Lower leg skin (tissue), 4 donors: ENCODE measurements at regions not wholly inside any gene's neighbourhood (a gene's known extent, or its start where the extent isn't known, plus 50 kb on each side); places are given as distances from the start of the nearest gene placed in this dataset.
A peak's percentile ranks its signal among the peaks of the same experiment; 100 is the strongest.

Experiments
- DNase-seq, 2 donors: peaks; one replicate each; pipeline ENCODE4 v3.0.0-alpha.2; 2019; ENCODE audit warnings: low spot score in 2 of 2
- H3K4me3 ChIP-seq: fragments of 200-600 bp; sonication (generic); 2 replicates; pipeline ENCODE4 v1.5.1; 2017; ENCODE audit warnings: mild to moderate bottlenecking, low read depth; ENCODE audit not compliant: poor library complexity, severe bottlenecking
- CTCF ChIP-seq, 3 donors: fragments of 450-650 bp; IDR thresholded peaks; one replicate each; pipeline ENCODE4 v1.5.1; 2016; ENCODE audit warnings: antibody characterized with exemption in 3 of 3, mild to moderate bottlenecking in 3 of 3, moderate library complexity in 2 of 3
- POLR2A ChIP-seq, 2 donors: fragments of 450-650 bp; IDR thresholded peaks; one replicate each; pipeline ENCODE4 v1.6.1; 2016 to 2017; ENCODE audit warnings: antibody characterized with exemption in 2 of 2, mild to moderate bottlenecking in 1 of 2, moderate library complexity in 1 of 2
- WGBS, 2 donors: methylation state at CpG; one replicate each; pipeline ENCODE4 v1.1.5; 2018; 5-methylcytosine and 5-hydroxymethylcytosine counted together
- intact Hi-C: fragments of 100-400 bp; cut with DNase I; formaldehyde crosslinking; loops from one replicate; pipeline ENCODE4 v1.15.0; 2023; ENCODE audit warnings: low total_unique reads

- TF ChIP-seq POLR2A (IDR thresholded peaks at IDR 0.05): no peak
- no peak for TF ChIP-seq CTCF (IDR thresholded peaks at IDR 0.05)
- DNase-seq: no peak
- intact Hi-C loops: no loop called here
- H3K4me3 ChIP-seq: no peak overlapping the region
Observed at GRCh38 chr3:102972350-102972749, 537.5 kb downstream of the ZPLD1 start.

- H3K4me3 ChIP-seq: no peak overlapping the region
- DNase-seq: no peak
- 56 to 58% methylated on average over 2 of the region's 2 CpGs for WGBS, 2 donors
- intact Hi-C loops: no loop called here
- TF ChIP-seq POLR2A (IDR thresholded peaks at IDR 0.05) (no peak), CTCF (IDR thresholded peaks at IDR 0.05) (no peak)
Observed at GRCh38 chr3:102974333-102974732, 539.5 kb downstream of the ZPLD1 start.

- H3K4me3 ChIP-seq: no peak overlapping the region
- intact Hi-C loops: no loop called here
Observed at GRCh38 chr3:102979191-102979590, 544.4 kb downstream of the ZPLD1 start.

GRCh38 chr3:102979682-102980354 lies 545.0 kb downstream of the ZPLD1 start:
- no peak overlapping the region for H3K4me3 ChIP-seq
- TF ChIP-seq POLR2A (IDR thresholded peaks at IDR 0.05) (no peak), CTCF (IDR thresholded peaks at IDR 0.05) (no peak)
- intact Hi-C loops: no loop called here
- WGBS, 2 donors: 32 to 35% methylated on average over 4 of the region's 4 CpGs
- peak; percentile 66 to 91 for DNase-seq

More at GRCh38 chr3:102979191-102979590, 544.4 kb downstream of the ZPLD1 start:
- TF ChIP-seq CTCF (IDR thresholded peaks at IDR 0.05) (no peak), POLR2A (IDR thresholded peaks at IDR 0.05) (no peak)
- no peak for DNase-seq

- 31 to 54% methylated on average over 1 of the region's 1 CpG for WGBS, 2 donors
- no peak overlapping the region for H3K4me3 ChIP-seq
- DNase-seq: no peak
- intact Hi-C loops: no loop called here
- TF ChIP-seq POLR2A (IDR thresholded peaks at IDR 0.05) (no peak), CTCF (IDR thresholded peaks at IDR 0.05) (no peak)
Observed at GRCh38 chr3:102980355-102980696, 545.5 kb downstream of the ZPLD1 start.
